CD4-positive, CD25-positive, alpha-beta regulatory T cell (primary cell): ENCODE measurements at regions not wholly inside any gene's neighbourhood (a gene's known extent, or its start where the extent isn't known, plus 50 kb on each side); places are given as distances from the start of the nearest gene placed in this dataset.
"Not testable (repeated sequence)": the region's sequence is repeated elsewhere in the genome, so short reads cannot be mapped to it uniquely, and the experiment has no call there.

Source experiments
- ATAC-seq, 2 donors: fragments of 150-1000 bp; cut with Tn5 transposase; one replicate each; pipeline ENCODE4 v1.10.0; 2021; ENCODE audit warnings: low read depth in 2 of 2, moderate number of reproducible peaks in 2 of 2, moderate library complexity in 1 of 2
- DNase-seq, 3 donors: peaks; one replicate each; pipeline versions ENCODE4 v3.0.0 to v3.0.0-alpha.2; 2012 to 2022; ENCODE audit warnings: mixed read lengths in 1 of 3
- H3K27ac ChIP-seq: one replicate; pipeline ENCODE4 v1.7.0; 2013; ENCODE audit warnings: mild to moderate bottlenecking, low read length; ENCODE audit not compliant: insufficient read depth, poor library complexity, severe bottlenecking
- H3K27me3 ChIP-seq: one replicate; pipeline ENCODE4 v1.7.0; 2013; ENCODE audit warnings: low read length; ENCODE audit not compliant: control insufficient read depth, insufficient read depth
- H3K36me3 ChIP-seq: one replicate; pipeline ENCODE4 v1.7.0; 2013; ENCODE audit warnings: mild to moderate bottlenecking, low read length, moderate library complexity; ENCODE audit not compliant: control insufficient read depth, insufficient read depth
- H3K4me1 ChIP-seq: 2 replicates; pipeline ENCODE4 v1.7.0; 2013; ENCODE audit warnings: mild to moderate bottlenecking, low read length; ENCODE audit not compliant: insufficient read depth, control insufficient read depth, poor library complexity, severe bottlenecking
- H3K4me3 ChIP-seq: one replicate; pipeline ENCODE4 v1.7.0; 2013; ENCODE audit warnings: low read depth, mild to moderate bottlenecking, low read length, moderate library complexity
- H3K9me3 ChIP-seq, 2 experiments: 1 replicate in 1 of 2; 2 replicates in 1 of 2; pipeline ENCODE4 v1.7.0; 2013; ENCODE audit warnings: low read length in 2 of 2, mild to moderate bottlenecking in 1 of 2, moderate library complexity in 1 of 2; ENCODE audit not compliant: control insufficient read depth in 2 of 2
- H3K27ac Mint-ChIP-seq, 3 donors: one replicate each; pipeline ENCODE4 v1.8.0; 2020 to 2022; ENCODE audit warnings: mild to moderate bottlenecking in 3 of 3, mixed read lengths in 3 of 3, moderate library complexity in 2 of 3
- H3K27me3 Mint-ChIP-seq: one replicate; pipeline ENCODE4 v1.8.0; 2022; ENCODE audit warnings: mild to moderate bottlenecking, mixed read lengths
- H3K36me3 Mint-ChIP-seq: one replicate; pipeline ENCODE4 v1.8.0; 2020; ENCODE audit warnings: mixed read lengths
- H3K4me1 Mint-ChIP-seq, 4 donors: one replicate each; pipeline ENCODE4 v1.8.0; 2020 to 2022; ENCODE audit warnings: mixed read lengths in 4 of 4, mild to moderate bottlenecking in 1 of 4
- H3K4me3 Mint-ChIP-seq, 4 donors: one replicate each; pipeline ENCODE4 v1.8.0; 2020 to 2022; ENCODE audit warnings: mild to moderate bottlenecking in 4 of 4, mixed read lengths in 4 of 4, moderate library complexity in 3 of 4
- H3K9me3 Mint-ChIP-seq, 7 donors: one replicate each; pipeline ENCODE4 v1.8.0; 2020 to 2022; ENCODE audit warnings: mixed read lengths in 7 of 7, mild to moderate bottlenecking in 3 of 7, moderate library complexity in 2 of 7

DNA sequence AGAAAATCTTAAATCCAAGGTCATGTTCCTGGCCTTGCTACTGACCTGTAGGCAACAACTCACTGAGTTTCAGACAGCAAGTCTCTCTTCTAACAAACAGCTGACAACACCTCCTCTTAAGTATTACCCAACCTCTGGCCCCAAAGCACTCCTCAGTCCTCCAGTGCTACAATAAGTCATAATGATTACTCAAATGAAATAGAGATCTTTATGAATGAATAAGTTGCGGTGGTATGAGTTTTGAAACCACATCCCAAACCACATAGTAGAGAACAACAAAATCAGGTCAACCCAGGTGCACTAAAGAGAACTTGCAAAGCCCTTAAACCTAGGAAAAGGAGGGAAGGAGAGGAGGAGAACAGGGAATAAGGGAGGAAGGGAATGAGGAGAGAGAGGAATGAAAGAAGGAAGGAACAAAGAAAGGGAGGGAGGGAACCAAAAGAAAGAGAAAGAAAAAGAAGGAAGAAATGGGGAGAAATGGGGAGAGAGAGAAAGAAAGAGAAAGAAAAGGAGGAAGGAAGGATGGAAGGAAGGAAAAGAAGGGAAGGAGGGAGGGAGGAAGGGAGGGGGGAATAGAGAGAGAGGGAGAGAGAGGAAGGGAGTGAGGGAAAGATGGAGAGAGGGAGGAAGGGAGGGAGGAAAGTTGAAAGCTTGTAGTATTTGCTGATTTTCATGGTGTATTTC lies 142.8 kb upstream of the CALCR start:
- no peaks in the 10 kb centered on the region for H3K27me3 Mint-ChIP-seq
- H3K36me3 ChIP-seq: no peaks in the 10 kb centered on the region
- no peak overlapping the region for H3K27ac Mint-ChIP-seq
- no peak overlapping the region for H3K27ac ChIP-seq
- H3K36me3 Mint-ChIP-seq: no peaks in the 10 kb centered on the region
- DNase-seq (no peak), ATAC-seq (no peak)
- H3K9me3 Mint-ChIP-seq: peaks cover 0 to 1% (median 0%) of the 10 kb centered on the region in 7 donors
- no peak overlapping the region for H3K4me3 Mint-ChIP-seq
- H3K4me3 ChIP-seq: no peak overlapping the region
- H3K4me1 ChIP-seq: no peaks in the 10 kb centered on the region
- H3K9me3 ChIP-seq: no peaks in the 10 kb centered on the region
- H3K27me3 ChIP-seq: no peaks in the 10 kb centered on the region
- H3K4me1 Mint-ChIP-seq: no peaks in the 10 kb centered on the region

DNA sequence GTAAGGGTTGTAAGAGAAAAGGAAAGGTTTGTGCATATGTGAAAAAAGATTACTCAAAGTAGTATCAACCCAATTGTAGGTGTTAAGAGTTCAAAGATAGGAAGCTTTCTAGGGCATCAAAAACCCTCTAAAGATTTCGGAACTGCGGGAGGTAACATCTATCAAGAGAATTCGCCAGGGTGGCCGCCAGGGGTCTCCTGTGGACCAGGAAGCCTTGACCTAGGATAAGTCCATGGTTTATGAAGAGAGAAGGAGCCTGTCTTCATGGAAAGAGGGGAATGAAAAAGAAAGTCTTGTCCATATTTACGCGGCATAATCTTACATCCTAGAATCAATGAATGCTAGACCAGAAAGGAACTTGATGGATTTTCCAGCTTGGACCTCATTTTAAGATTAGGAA lies 140.7 kb upstream of the CALCR start:
- Histone ChIP-seq H3K27me3 (no peaks in the 10 kb centered on the region), H3K4me1 (no peaks in the 10 kb centered on the region), H3K4me3 (no peak overlapping the region), H3K36me3 (no peaks in the 10 kb centered on the region), H3K27ac (no peak overlapping the region), H3K9me3 (no peaks in the 10 kb centered on the region)
- Mint-ChIP-seq H3K36me3 (no peaks in the 10 kb centered on the region), H3K9me3 (peaks cover 0 to 1% (median 0%) of the 10 kb centered on the region in 7 donors), H3K4me3 (no peak overlapping the region), H3K27ac (no peak overlapping the region), H3K4me1 (no peaks in the 10 kb centered on the region), H3K27me3 (no peaks in the 10 kb centered on the region)
- ATAC-seq: no peak
- DNase-seq: peak in 1 of 3 donors; percentile 16

DNA sequence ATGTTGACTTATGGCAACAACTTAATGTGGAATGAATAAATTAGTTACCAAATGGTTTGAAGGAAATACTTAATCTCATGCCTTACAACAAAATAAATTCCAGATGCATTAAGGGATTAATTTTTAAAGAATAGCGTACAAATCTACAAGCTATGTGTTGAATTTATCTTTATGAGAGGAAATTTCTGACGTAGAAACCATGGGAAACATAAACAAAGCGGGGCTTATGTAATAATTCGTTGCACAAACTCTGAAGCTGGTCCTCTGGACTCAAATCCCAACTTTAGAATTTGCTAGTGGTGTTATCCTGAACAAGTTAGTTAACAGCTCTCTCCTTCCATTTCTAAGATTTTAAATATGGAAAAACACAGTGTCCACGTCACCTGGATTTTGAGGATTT lies 137.4 kb upstream of the CALCR start:
- H3K36me3 Mint-ChIP-seq: no peaks in the 10 kb centered on the region
- Histone ChIP-seq H3K4me3 (no peak overlapping the region), H3K27ac (no peak overlapping the region), H3K9me3 (no peaks in the 10 kb centered on the region), H3K4me1 (no peaks in the 10 kb centered on the region), H3K36me3 (no peaks in the 10 kb centered on the region), H3K27me3 (no peaks in the 10 kb centered on the region)
- no peaks in the 10 kb centered on the region for H3K4me1 Mint-ChIP-seq
- ATAC-seq (no peak), DNase-seq (no peak)
- peaks cover 0 to 3% (median 0%) of the 10 kb centered on the region in 7 donors for H3K9me3 Mint-ChIP-seq
- no peaks in the 10 kb centered on the region for H3K27me3 Mint-ChIP-seq
- H3K27ac Mint-ChIP-seq: no peak overlapping the region
- no peak overlapping the region for H3K4me3 Mint-ChIP-seq

DNA sequence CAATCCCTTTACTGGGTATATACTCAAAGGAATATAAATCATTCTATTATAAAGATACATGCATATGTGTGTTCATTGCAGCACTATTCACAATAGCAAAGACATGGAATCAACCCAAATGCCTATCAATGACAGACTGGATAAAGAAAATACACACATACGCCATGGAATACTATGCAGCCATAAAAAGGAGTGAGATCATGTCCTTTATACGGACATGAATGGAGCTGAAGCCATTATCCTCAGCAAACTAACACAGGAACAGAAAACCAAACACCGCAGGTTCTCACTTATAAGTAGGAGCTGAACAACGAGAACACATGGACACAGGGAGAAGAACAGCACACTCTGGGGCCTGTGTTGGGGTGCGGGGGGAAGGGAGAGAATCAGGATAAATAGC lies 133.7 kb upstream of the CALCR start:
- H3K9me3 ChIP-seq, H3K9me3 Mint-ChIP-seq, H3K4me1 Mint-ChIP-seq, H3K27me3 Mint-ChIP-seq, H3K36me3 ChIP-seq, ATAC-seq, H3K4me3 Mint-ChIP-seq, H3K27me3 ChIP-seq, H3K4me1 ChIP-seq, H3K27ac Mint-ChIP-seq, DNase-seq, H3K36me3 Mint-ChIP-seq, H3K4me3 ChIP-seq, H3K27ac ChIP-seq: not testable (repeated sequence)

- H3K27ac Mint-ChIP-seq: no peak overlapping the region
- H3K27ac ChIP-seq: no peak overlapping the region
- H3K36me3 ChIP-seq: no peaks in the 10 kb centered on the region
- H3K36me3 Mint-ChIP-seq: no peaks in the 10 kb centered on the region
- no peak for DNase-seq
- no peak for ATAC-seq
- no peak overlapping the region for H3K4me3 Mint-ChIP-seq
- H3K4me1 ChIP-seq: no peaks in the 10 kb centered on the region
- H3K9me3 ChIP-seq: no peaks in the 10 kb centered on the region
- no peaks in the 10 kb centered on the region for H3K27me3 Mint-ChIP-seq
- peaks cover 0 to 4% (median 1%) of the 10 kb centered on the region in 7 donors for H3K9me3 Mint-ChIP-seq
- no peak overlapping the region for H3K4me3 ChIP-seq
- no peaks in the 10 kb centered on the region for H3K27me3 ChIP-seq
- H3K4me1 Mint-ChIP-seq: no peaks in the 10 kb centered on the region
Measured at GRCh38 chr7:93707249-93707648, 132.7 kb upstream of the CALCR start.

DNA sequence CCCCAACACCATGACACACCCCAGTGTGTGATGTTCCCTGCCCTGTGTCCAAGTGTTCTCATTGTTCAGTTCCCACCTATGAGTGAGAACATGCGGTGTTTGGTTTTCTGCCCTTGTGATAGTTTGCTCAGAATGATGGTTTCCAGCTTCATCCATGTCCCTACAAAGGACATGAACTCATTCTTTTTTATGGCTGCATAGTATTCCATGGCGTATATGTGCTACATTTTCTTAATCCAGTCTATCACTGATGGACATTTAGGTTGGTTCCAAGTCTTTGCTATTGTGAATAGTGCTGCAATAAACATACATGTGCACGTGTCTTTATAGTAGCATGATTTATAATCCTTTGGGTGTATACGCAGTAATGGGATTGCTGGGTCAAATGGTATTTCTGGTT lies 131.6 kb upstream of the CALCR start:
- not testable (repeated sequence) for H3K36me3 Mint-ChIP-seq, ATAC-seq, H3K4me1 Mint-ChIP-seq, H3K4me1 ChIP-seq, H3K27ac Mint-ChIP-seq, H3K27me3 Mint-ChIP-seq, H3K4me3 Mint-ChIP-seq, H3K36me3 ChIP-seq, H3K27me3 ChIP-seq, H3K9me3 Mint-ChIP-seq, H3K9me3 ChIP-seq, H3K27ac ChIP-seq, DNase-seq, H3K4me3 ChIP-seq

- H3K4me1 Mint-ChIP-seq: no peaks in the 10 kb centered on the region
- no peak overlapping the region for H3K27ac Mint-ChIP-seq
- H3K27me3 Mint-ChIP-seq: no peaks in the 10 kb centered on the region
- ATAC-seq: no peak
- Histone ChIP-seq H3K9me3 (no peaks in the 10 kb centered on the region), H3K27ac (no peak overlapping the region), H3K27me3 (no peaks in the 10 kb centered on the region), H3K4me3 (no peak overlapping the region), H3K4me1 (no peaks in the 10 kb centered on the region), H3K36me3 (no peaks in the 10 kb centered on the region)
- peaks cover 0 to 5% (median 1%) of the 10 kb centered on the region in 7 donors for H3K9me3 Mint-ChIP-seq
- H3K36me3 Mint-ChIP-seq: no peaks in the 10 kb centered on the region
- H3K4me3 Mint-ChIP-seq: no peak overlapping the region
- DNase-seq: no peak
Measured at GRCh38 chr7:93704217-93704616, 129.7 kb upstream of the CALCR start.

DNA sequence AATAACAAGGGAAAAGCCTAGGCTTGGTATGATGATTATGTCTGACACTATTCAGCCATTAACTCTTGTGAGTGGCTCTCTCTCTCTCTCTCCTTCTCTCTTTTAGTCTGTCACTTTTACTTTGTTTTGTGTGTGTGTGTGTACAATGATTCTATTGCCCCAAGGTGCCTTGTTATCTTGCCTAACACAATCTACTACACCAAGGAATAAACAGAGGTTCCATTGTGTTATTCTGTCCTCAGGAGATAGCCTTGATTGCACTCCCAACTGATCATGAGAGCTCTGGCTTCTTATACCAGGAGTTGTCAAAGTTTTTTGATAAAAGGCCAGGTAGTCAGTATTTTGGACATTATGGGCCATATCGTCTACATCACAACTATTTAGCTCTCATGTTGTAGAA lies 123.4 kb upstream of the CALCR start:
- Mint-ChIP-seq H3K4me1 (no peaks in the 10 kb centered on the region), H3K36me3 (no peaks in the 10 kb centered on the region), H3K4me3 (no peak overlapping the region), H3K27ac (no peak overlapping the region), H3K9me3 (peaks cover 0 to 2% (median 0%) of the 10 kb centered on the region in 7 donors), H3K27me3 (no peaks in the 10 kb centered on the region)
- ATAC-seq (no peak), DNase-seq (no peak)
- Histone ChIP-seq H3K36me3 (no peaks in the 10 kb centered on the region), H3K27me3 (no peaks in the 10 kb centered on the region), H3K4me3 (no peak overlapping the region), H3K27ac (no peak overlapping the region), H3K9me3 (no peaks in the 10 kb centered on the region), H3K4me1 (no peaks in the 10 kb centered on the region)
